C1 segment of cervical spinal cord (tissue), 14 donors: ENCODE measurements at regions not wholly inside any gene's neighbourhood (a gene's known extent, or its start where the extent isn't known, plus 50 kb on each side); places are given as distances from the start of the nearest gene placed in this dataset.

ENCODE experiments used
- DNase-seq, 14 donors: peaks; one replicate each; lab custom pipeline; 2025; lab: John Stamatoyannopoulos, UW

- peak in 2 of 14 donors; percentile 0 to 1 for DNase-seq
Observed at GRCh38 chr6:127641905-127642304, 64.9 kb downstream of the C6orf58 start.
